HL-60 (cell line): ENCODE measurements at regions not wholly inside any gene's neighbourhood (a gene's known extent, or its start where the extent isn't known, plus 50 kb on each side); places are given as distances from the start of the nearest gene placed in this dataset.

Experiments
- DNase-seq, 2 experiments: peaks; one replicate each; pipeline ENCODE4 v3.0.0-alpha.2; 2010 to 2020; ENCODE audit warnings: low read depth in 1 of 2, low spot score in 1 of 2
- H3K27ac ChIP-seq: fragments of 250-450 bp; sonication (Bioruptor Pico); replicated peaks from 2 replicates; pipeline ENCODE4 v1.5.1; 2020; ENCODE audit warnings: mild to moderate bottlenecking, moderate library complexity
- H3K27me3 ChIP-seq: fragments of 250-450 bp; sonication (Bioruptor Pico); 2 replicates; pipeline ENCODE4 v1.5.1; 2021; ENCODE audit warnings: mild to moderate bottlenecking, moderate library complexity; ENCODE audit not compliant: insufficient read depth, poor library complexity, severe bottlenecking
- H3K4me3 ChIP-seq: replicated peaks from 2 replicates; pipeline ENCODE4 v1.5.1; 2011; ENCODE audit warnings: mild to moderate bottlenecking, control low read depth, low read length; ENCODE audit not compliant: insufficient read depth
- GABPA ChIP-seq: IDR thresholded peaks from 2 replicates; pipeline ENCODE4 v1.6.1; 2012; ENCODE audit warnings: low read depth
- POLR2AphosphoS5 ChIP-seq: IDR thresholded peaks from 2 replicates; pipeline ENCODE4 v1.6.1; 2012; ENCODE audit warnings: low read depth
- SPI1 ChIP-seq: IDR thresholded peaks from 2 replicates; pipeline ENCODE4 v1.6.1; 2012; ENCODE audit warnings: low read depth, mild to moderate bottlenecking, borderline replicate concordance
- TF ChIP-seq, protein P1 (sequence below): IDR thresholded peaks from 2 replicates; pipeline ENCODE4 v1.6.1; 2012; ENCODE audit warnings: low read depth; ENCODE audit not compliant: insufficient replicate concordance
- TF ChIP-seq, protein P2 (sequence below): IDR thresholded peaks from one replicate; pipeline ENCODE4 v1.5.1; 2011; ENCODE audit warnings: low read length, control low read depth, inconsistent platforms; ENCODE audit not compliant: insufficient read depth

DNA sequence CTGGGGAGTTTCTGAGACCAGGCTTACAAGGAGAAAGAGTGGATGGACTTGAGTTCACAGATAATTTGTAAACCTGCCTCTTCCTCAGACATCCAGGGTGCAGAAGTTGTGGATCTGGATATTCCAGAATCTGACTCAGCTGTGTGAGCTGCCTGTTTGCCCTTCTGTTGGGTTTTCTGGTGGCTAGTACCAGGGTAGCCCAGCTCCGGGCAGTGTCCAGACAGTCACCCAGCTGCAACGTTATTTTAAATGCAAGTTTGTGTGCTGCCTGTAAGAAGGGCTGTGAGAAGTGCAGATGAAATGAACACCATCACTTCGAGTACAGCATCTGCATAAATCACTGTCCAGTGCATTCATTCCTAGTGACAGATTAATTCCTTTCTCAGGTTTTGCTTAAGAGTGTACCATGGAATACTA, 1053.0 kb downstream of the TUSC7 start:
- no peak for DNase-seq
- H3K27ac ChIP-seq = no peak overlapping the region
- peaks cover 3% of the 10 kb centered on the region for H3K27me3 ChIP-seq
- TF ChIP-seq POLR2AphosphoS5 (no peak), SPI1 (no peak), GABPA (no peak)
- TF ChIP-seq, protein P1, sequence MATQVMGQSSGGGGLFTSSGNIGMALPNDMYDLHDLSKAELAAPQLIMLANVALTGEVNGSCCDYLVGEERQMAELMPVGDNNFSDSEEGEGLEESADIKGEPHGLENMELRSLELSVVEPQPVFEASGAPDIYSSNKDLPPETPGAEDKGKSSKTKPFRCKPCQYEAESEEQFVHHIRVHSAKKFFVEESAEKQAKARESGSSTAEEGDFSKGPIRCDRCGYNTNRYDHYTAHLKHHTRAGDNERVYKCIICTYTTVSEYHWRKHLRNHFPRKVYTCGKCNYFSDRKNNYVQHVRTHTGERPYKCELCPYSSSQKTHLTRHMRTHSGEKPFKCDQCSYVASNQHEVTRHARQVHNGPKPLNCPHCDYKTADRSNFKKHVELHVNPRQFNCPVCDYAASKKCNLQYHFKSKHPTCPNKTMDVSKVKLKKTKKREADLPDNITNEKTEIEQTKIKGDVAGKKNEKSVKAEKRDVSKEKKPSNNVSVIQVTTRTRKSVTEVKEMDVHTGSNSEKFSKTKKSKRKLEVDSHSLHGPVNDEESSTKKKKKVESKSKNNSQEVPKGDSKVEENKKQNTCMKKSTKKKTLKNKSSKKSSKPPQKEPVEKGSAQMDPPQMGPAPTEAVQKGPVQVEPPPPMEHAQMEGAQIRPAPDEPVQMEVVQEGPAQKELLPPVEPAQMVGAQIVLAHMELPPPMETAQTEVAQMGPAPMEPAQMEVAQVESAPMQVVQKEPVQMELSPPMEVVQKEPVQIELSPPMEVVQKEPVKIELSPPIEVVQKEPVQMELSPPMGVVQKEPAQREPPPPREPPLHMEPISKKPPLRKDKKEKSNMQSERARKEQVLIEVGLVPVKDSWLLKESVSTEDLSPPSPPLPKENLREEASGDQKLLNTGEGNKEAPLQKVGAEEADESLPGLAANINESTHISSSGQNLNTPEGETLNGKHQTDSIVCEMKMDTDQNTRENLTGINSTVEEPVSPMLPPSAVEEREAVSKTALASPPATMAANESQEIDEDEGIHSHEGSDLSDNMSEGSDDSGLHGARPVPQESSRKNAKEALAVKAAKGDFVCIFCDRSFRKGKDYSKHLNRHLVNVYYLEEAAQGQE = no peak
- TF ChIP-seq, protein P2, sequence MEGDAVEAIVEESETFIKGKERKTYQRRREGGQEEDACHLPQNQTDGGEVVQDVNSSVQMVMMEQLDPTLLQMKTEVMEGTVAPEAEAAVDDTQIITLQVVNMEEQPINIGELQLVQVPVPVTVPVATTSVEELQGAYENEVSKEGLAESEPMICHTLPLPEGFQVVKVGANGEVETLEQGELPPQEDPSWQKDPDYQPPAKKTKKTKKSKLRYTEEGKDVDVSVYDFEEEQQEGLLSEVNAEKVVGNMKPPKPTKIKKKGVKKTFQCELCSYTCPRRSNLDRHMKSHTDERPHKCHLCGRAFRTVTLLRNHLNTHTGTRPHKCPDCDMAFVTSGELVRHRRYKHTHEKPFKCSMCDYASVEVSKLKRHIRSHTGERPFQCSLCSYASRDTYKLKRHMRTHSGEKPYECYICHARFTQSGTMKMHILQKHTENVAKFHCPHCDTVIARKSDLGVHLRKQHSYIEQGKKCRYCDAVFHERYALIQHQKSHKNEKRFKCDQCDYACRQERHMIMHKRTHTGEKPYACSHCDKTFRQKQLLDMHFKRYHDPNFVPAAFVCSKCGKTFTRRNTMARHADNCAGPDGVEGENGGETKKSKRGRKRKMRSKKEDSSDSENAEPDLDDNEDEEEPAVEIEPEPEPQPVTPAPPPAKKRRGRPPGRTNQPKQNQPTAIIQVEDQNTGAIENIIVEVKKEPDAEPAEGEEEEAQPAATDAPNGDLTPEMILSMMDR = no peak
- H3K4me3 ChIP-seq = no peak overlapping the region

DNA sequence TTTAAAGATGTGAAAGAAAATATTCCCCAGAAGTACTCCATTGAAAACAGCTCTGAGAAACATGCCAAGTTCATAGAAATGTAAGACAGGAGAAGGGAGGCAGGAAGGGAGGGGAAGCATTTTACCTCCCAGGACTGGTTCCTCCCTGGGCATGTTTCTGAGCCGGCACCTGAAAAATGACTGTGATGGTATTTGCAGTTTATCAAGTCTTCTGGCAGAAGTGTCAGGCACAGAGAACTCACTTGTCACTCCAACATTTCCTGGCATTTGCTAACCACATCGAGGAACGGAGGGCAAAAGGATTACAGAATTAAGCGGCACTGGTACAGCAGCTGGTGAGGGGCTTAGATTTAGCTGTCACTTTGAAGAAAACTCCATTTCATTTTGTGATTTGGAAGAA, 1054.0 kb downstream of the TUSC7 start:
- DNase-seq = no peak
- Histone ChIP-seq H3K27me3 (peaks cover 3% of the 10 kb centered on the region), H3K27ac (no peak overlapping the region), H3K4me3 (no peak overlapping the region)
- no peak for TF ChIP-seq GABPA
- TF ChIP-seq SPI1 = no peak
- TF ChIP-seq POLR2AphosphoS5 = no peak
- TF ChIP-seq, protein P1 = no peak
- TF ChIP-seq, protein P2 = no peak

DNA sequence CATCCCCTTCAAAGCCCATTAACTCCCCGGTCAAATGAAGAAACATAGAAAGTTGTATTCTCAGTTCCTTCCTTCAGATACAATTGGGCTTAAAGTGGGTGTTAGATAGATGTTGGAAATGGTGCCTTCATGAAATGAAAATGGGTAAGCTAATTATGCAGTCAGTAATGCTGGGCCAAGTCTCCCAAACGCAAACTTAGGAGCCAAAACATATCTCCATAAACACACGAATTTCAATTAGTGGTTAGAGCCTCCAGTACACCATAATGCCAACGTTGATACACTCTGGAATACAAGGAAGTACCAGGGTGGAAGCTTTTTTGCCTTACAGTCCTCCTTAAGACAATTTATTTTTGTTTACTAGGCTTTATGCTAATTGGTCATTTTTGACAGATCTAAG, 1059.0 kb downstream of the TUSC7 start:
- peaks cover 3% of the 10 kb centered on the region for H3K27me3 ChIP-seq
- no peak for DNase-seq
- H3K4me3 ChIP-seq = no peak overlapping the region
- H3K27ac ChIP-seq = no peak overlapping the region
- TF ChIP-seq GABPA (no peak), SPI1 (no peak), POLR2AphosphoS5 (no peak)

DNA sequence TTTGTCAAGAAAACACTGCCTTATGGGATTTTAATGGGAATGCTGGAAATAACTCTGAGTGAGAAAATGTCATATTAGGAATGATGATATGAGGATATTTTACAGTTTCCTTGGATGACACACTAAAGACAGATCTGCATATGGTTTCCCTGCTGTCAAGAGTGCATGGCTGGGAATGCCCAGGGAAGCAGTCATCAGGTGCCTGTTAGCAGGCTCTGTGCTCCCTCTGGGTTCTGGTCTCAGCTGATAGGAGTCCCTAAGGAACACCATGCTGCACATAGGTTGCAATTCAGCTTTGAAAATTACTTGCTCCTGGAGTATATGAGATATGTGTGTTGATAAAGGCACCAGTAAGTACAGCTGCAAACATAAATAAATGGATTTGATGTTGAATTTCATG, 1064.6 kb downstream of the TUSC7 start:
- TF ChIP-seq, protein P1 = no peak
- TF ChIP-seq POLR2AphosphoS5 (no peak), SPI1 (no peak), GABPA (no peak)
- TF ChIP-seq, protein P2 = no peak
- Histone ChIP-seq H3K4me3 (no peak overlapping the region), H3K27me3 (no peaks in the 10 kb centered on the region)

More for the DNA sequence above, 1064.6 kb downstream of the TUSC7 start:
- no peak overlapping the region for H3K27ac ChIP-seq
- DNase-seq = no peak
